DMS79 (cell line): ENCODE measurements at regions not wholly inside any gene's neighbourhood (a gene's known extent, or its start where the extent isn't known, plus 50 kb on each side); places are given as distances from the start of the nearest gene placed in this dataset.
"Not testable (repeated sequence)": the region's sequence is repeated elsewhere in the genome, so short reads cannot be mapped to it uniquely, and the experiment has no call there.

Experiments
- DNase-seq: peaks from one replicate; lab custom pipeline; 2025; lab: John Stamatoyannopoulos, UW

DNA sequence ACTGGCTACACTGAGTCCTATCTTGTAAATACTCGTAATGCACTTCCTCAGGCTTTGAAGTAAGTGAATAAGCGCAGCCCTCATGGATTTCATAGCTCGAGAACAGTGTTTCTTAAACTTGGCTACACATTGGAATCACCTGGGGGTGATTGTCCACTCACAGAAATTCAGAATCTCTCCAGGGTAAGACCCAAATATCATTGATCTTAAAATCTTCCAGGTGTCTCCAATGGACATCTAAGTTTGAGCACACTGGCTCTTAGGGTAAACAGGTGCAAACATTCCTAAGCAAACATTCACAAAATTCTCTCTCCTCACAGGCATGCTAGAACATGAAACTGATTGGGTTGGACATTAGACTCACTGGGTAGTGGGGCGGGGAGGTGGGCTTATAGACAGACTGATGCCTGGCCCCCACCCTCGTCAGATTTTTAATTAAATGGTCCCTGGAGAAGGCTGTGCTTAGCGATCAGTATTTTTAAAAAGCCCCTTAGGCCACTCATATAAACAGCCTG lies 279.7 kb upstream of the TBL1XR1 start:
- DNase-seq, result no peak

DNA sequence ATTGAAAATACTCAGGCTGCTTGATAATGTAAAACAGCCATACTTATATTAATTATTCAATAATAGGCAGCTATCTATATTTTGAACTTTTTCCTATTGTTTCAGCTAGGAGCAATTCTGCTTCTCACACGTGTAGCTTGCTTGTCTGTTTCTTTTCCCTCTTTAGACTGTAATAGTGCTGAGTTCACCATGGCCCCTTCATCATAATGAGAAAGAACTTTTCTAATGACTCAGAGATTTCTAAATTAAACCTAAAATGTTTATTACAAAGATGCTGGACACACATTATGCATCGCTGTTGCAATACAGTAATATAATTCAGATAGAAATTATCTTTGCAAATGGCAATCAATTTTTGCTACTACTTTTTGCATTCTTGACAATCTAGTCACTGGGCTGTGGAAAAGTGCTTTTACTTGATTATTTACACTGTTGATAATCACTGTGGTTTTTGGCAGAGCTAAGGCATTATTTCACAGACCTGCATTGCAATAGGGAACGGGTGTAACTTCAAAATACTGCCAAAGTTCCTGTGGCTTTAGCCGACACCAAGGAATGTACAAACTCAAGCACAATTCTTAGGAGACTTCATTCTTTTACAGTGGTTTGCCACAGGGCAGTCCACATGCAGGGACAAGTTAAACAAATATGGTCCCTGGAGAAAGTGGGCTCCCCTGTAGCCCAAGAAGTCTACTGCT lies 281.0 kb upstream of the TBL1XR1 start:
- DNase-seq, result peak; percentile 86

- no peak for DNase-seq
Measured at GRCh38 chr3:177479630-177480029, 282.3 kb upstream of the TBL1XR1 start.

- no peak for DNase-seq
Measured at GRCh38 chr3:177481329-177481728, 284.0 kb upstream of the TBL1XR1 start.

DNA sequence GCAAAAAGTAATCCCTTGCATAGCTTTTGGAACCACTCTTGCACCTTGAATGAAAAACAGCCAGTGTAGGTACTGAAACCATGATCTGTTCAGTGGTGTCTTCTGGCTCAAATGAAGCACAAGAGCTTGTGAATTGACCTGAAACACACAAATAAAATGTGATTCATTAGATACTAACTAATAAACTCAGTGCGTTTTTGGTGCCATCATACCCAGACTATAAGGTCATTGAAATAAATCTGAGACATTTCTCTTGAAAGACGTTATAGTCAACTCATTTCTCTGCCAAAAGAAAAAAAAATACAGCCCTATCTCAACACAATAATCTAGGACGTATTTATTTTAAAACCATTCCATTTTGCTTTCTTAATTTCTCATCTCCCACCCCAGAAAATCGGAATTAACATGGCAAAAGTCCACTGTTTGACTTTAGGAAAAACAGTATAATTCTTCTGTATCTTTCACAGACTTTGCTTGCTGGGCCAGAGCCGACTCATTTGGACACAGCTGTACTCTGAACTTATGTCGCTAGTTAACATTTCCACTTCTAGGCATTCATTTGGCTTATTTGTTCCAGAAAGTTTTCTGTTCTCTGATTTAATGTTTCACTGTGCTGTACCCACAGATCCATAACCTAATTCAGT lies 284.9 kb upstream of the TBL1XR1 start:
- DNase-seq, result no peak

- DNase-seq, result no peak
Measured at GRCh38 chr3:177483182-177483967, 286.1 kb upstream of the TBL1XR1 start.

DNA sequence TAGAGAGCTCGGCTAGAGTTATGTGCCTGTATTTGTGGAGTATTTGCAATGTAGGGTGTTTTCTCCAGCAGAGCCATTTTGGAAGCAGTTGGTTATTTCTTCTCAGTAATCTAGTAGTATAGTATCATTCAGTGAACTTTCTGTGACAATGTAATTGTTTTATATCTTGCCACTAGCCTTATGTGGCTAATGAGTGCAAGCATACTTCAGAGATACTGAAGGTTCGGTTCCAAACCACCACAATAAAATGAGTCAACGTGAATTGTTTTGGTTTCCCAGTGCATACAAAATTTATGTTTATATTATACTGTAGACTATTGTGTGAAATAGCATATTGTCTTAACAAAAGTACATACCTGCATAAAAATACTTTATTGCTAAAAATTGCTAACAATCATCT lies 286.9 kb upstream of the TBL1XR1 start:
- DNase-seq, result no peak

DNA sequence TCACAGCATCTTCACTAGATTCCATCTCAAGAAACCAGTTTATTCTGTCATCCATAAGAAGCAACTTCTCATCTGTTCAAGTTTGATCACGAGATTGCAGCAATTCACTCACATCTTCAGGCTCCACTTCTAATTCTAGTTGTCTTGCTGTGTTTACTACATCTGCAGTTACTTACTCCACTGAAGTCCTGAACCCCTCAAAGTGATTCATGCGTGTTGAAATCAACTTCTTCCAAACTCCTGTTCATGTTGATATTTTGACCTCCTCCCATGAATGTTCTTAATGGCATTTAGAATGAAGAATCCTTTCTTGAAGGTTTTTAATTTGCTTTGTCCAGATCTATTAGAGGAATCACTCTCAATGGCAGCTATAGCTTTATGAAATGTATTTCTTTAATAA lies 287.6 kb upstream of the TBL1XR1 start:
- no peak for DNase-seq

DNA sequence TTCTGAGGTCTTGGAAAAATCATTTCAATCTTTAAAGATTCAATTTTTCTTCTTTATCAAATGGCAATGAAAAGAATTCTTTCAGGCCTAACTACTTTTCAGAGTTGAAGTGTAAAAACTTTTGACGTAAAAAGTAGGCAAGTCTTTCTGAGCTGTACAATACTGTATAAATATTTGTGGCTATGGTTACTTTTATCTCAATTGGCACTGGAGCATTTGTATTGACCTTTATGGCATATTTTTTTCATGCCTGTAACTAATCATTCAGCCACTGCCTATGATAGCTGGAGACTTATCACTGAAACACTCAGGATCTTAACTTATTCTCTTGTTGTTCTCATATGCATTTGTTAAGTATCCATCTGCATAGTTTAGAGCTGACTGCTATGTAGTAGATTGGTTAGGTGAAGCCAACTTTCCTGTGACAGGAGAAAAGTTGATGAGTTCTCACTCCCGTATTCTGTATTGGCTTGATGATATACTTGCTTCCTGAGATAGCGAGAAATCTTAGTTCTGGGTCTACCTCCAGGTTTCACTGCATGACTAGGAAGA lies 290.4 kb upstream of the TBL1XR1 start:
- no peak for DNase-seq

DNA sequence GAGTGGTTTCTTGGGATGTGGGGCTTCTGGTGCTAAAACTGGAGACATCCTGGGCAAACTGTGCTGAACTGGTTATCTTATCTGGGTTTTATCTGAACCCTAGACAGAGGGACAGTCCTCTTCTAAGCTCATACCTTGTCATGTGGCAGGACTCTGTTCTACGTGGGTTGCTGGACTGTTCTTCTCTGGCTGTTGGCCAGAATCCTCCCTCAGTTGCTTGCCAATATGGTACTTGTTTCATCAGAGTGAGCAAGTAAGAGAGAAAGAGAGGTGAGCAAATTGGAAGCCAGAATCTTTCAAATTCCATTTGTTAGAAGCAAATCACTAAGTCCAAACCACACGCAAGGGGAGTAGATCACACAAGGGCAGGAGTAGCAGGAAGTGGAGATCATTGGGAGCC lies 291.5 kb upstream of the TBL1XR1 start:
- DNase-seq, result no peak

DNA sequence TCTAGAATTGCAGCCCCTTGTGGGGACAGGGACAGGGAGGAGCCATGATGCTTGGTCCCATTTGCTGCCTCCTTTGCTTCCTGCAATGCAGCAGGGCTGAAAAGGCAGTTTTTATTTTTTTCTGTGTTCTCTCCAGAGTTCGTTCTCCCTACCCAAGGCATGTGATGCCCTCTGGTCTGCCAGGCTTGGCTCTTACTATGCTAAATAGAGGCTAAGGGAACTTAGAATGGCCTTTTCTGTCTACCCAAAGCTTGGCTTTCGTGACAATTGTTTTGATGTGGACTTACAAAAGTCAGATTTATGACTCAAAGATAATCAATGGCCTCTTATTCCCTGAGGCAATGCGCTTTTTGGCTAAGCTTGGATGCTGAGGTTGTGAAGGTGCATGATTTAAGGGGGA lies 293.3 kb upstream of the TBL1XR1 start:
- DNase-seq, result no peak

DNA sequence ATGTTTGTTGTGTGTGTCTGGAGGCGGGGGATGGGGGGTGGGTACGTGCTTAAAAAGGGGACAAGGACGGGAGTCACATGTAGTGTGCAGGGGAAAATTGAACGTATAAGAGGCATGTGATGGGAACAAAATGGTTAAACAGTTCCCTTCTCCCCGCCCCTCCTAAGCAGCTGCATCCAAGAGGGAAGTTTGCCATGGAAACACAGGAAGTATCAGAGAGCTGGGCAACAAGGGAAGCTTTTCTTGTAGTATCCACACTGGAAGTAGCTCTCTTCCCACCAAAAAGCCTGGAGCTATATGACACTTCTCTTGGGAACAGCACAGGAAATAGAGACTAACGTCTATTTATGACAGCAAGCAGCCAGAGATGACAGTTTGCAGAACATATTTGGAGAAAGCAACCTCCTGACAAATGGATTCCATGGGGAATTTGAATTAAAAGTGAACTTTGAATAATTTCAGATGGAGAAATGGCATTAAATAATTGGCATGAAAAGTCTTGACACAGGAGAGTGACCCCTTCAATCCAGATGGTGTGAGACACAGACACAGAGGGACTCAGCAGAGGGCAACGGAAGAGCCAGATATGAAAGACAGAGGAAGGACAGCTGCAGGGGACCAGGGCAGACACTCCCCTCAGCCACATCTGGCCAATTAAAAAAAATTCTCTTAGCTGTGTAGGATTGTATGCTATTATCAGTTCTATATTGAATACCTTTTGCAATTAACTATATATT lies 294.2 kb upstream of the TBL1XR1 start:
- DNase-seq, result no peak

- DNase-seq, result no peak
Measured at GRCh38 chr3:177493091-177493490, 295.8 kb upstream of the TBL1XR1 start.

- DNase-seq, result no peak
Measured at GRCh38 chr3:177494216-177494615, 296.9 kb upstream of the TBL1XR1 start.

GRCh38 chr3:177495566-177495965 lies 298.3 kb upstream of the TBL1XR1 start:
- DNase-seq, result no peak

DNA sequence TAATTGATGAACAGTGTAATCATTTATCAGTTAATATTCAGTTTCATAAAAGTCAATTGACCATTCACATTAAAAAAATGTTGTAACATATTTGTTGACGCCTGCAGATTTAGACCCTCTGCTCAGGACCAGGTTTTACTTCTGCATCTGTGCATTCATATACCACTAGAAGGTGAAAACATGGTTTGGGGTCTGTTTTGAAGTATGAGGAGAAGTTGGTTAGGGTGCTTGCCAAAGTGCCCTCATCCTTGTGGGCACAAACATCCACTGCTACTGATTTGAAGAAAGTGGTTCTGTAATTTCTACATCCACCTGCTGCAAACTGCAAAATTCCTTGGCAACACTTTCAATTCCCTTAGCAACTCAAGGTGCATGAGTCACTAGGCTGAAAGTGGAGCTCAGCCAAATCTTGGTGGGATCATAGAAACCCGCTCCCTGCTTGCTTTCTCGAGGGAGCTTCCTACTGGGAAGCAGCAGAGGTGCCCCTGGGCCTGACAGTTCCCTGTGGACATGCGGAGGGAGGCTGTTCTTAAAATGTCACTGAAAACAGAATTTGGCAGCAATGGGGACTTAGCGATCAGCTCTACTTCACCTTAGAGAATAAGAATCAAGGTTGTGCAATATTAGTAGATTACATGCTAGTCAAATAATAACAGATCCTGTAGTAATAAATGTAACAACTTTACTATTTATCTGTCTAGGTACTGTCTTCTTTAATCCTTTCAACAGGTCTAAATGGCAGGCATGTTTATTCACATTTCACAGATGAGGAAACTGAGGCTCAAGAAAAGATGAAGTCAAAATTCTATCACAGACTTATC lies 301.0 kb upstream of the TBL1XR1 start:
- peak; percentile 50 for DNase-seq

GRCh38 chr3:177499039-177499438 lies 301.8 kb upstream of the TBL1XR1 start:
- DNase-seq, result not testable (repeated sequence)

- no peak for DNase-seq
Measured at GRCh38 chr3:177499779-177500423, 302.6 kb upstream of the TBL1XR1 start.

DNA sequence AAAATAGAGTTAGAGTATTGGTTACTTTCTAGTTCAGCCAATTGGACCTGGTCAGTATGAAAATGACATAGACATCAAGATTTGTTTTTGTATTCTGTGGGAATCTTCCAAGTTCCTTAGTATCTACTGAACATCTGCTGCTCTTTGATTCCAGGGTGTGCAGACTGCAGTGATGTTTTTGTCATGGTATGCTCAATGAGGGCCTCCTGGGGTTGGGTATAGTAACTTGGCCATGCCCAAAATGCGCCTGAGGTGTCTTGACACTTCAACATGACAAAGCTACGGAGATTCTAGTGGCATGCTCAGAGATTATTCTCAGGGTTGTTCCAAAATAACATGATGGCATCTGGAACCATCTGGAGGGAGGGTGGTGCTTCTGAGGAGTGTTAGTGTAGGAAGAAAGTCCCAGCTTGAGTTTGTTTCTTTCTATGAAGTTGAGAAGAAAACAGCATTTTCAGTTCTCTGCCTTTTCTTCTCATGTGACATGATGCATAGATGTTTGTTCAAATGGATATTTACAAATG lies 313.5 kb upstream of the TBL1XR1 start:
- DNase-seq, result no peak
